ENCODE measurements at regions not wholly inside any gene's neighbourhood (a gene's known extent, or its start where the extent isn't known, plus 50 kb on each side); places are given as distances from the start of the nearest gene placed in this dataset.

- TF ChIP-seq CREM (IDR thresholded peaks at IDR 0.05; ENCODE audit: low read depth) (no peak), EP300 (IDR thresholded peaks at IDR 0.05; ENCODE audit: borderline replicate concordance in 1 of 2, control insufficient read depth in 1 of 2, low read depth in 2 of 2, low read length in 2 of 2) (no peak), CTCF (IDR thresholded peaks at IDR 0.05 in 2 of 3, conservative IDR thresholded peaks at IDR 0.05 in 1 of 3; ENCODE audit: control insufficient read depth in 2 of 3, extremely low read depth in 1 of 3, insufficient read depth in 1 of 3, low read depth in 3 of 3, low read length in 3 of 3) (no peak), EZH2 (IDR thresholded peaks at IDR 0.05; ENCODE audit: borderline replicate concordance, control insufficient read depth, low read depth, low read length) (no peak), REST (IDR thresholded peaks at IDR 0.05; ENCODE audit: low read depth, low read length) (no peak), POLR2A (IDR thresholded peaks at IDR 0.05; ENCODE audit: low read depth, low read length) (no peak), SMC3 (IDR thresholded peaks at IDR 0.05; ENCODE audit: borderline replicate concordance, low read length) (no peak), POLR2AphosphoS5 (IDR thresholded peaks at IDR 0.05; ENCODE audit: low read length) (no peak), TCF12 (IDR thresholded peaks at IDR 0.05; ENCODE audit: low read depth, low read length) (no peak), SIN3A (IDR thresholded peaks at IDR 0.05; ENCODE audit: low read depth, low read length) (no peak), HCFC1 (IDR thresholded peaks at IDR 0.05; ENCODE audit: low read length) (no peak)
These were observed 140.3 kb downstream of the SLC30A10 start for GRCh38 chr1:219788091-219788490.

Data from GM12878 (cell line).